GM12878 (cell line): ENCODE measurements at regions not wholly inside any gene's neighbourhood (a gene's known extent, or its start where the extent isn't known, plus 50 kb on each side); places are given as distances from the start of the nearest gene placed in this dataset.

Experiments used
- ATAC-seq: fragments of 200-7000 bp; cut with Tn5 transposase; 3 replicates; pipeline ENCODE4 v1.9.1; 2020; ENCODE audit warnings: mild to moderate bottlenecking, moderate library complexity
- BruUV-seq: library from RNA; stranded (reverse); fragments of 400-500 nt; replicated peaks from 2 replicates; lab custom pipeline; 2021; lab: Mats Ljungman, UMichigan
- CTCF ChIA-PET: fragments of 300-600 bp; sonication (Branson Sonifier 250); formaldehyde crosslinking; extraction: SDS; loops from one replicate; lab custom pipeline; 2021; ENCODE audit warnings: inconsistent platforms; lab: Yijun Ruan, JAX
- POLR2A ChIA-PET: fragments of 350-600 bp; formaldehyde crosslinking; extraction: SDS; loops from one replicate; lab custom pipeline; 2021; ENCODE audit warnings: inconsistent platforms; lab: Charles Lee
- RAD21 ChIA-PET: fragments of 300-600 bp; sonication (Branson Sonifier 250); formaldehyde crosslinking; loops from one replicate; lab custom pipeline; 2023; ENCODE audit warnings: antibody characterized with exemption; ENCODE audit not compliant: unreplicated experiment; lab: Charles Lee
- SMC1A ChIA-PET: fragments of 300-600 bp; sonication (Branson Sonifier 250); formaldehyde crosslinking; loops from one replicate; lab custom pipeline; 2023; ENCODE audit not compliant: unreplicated experiment, uncharacterized antibody; lab: Charles Lee
- DNase-seq: peaks from one replicate; pipeline ENCODE4 v3.0.0-alpha.2; 2011; ENCODE audit warnings: low read depth, low spot score
- FAIRE-seq: peaks from 3 replicates; lab custom pipeline; 2011; peaks lifted over from hg19 to GRCh38; lab: Jason Lieb, UNC
- H2AFZ ChIP-seq: 2 replicates; pipeline ENCODE4 v1.6.0; 2011; ENCODE audit warnings: low read depth, low read length, control low read depth; ENCODE audit not compliant: control insufficient read depth
- H3K27ac ChIP-seq: 2 replicates; pipeline ENCODE4 v1.5.1; 2011; ENCODE audit warnings: control low read depth; ENCODE audit not compliant: control insufficient read depth, insufficient read depth
- H3K27me3 ChIP-seq, 2 experiments: replicated peaks in 1 of 2; 2 replicates each; pipeline versions ENCODE4 v1.6.0 to v1.6.1; 2011; ENCODE audit warnings: low read length in 1 of 2; ENCODE audit not compliant: control insufficient read depth in 2 of 2, insufficient read depth in 2 of 2
- H3K36me3 ChIP-seq, 2 experiments: 2 replicates each; pipeline ENCODE4 v1.5.1; 2011; ENCODE audit warnings: low read length in 1 of 2; ENCODE audit not compliant: control insufficient read depth in 2 of 2, insufficient read depth in 2 of 2
- H3K4me1 ChIP-seq: 2 replicates; pipeline ENCODE4 v1.6.1; 2011; ENCODE audit warnings: mild to moderate bottlenecking, low read length, moderate library complexity, mixed read lengths; ENCODE audit not compliant: control insufficient read depth, insufficient read depth
- H3K4me2 ChIP-seq: 2 replicates; pipeline ENCODE4 v1.6.0; 2011; ENCODE audit warnings: control low read depth; ENCODE audit not compliant: control insufficient read depth, insufficient read depth
- H3K4me3 ChIP-seq: fragments of 200-600 bp; sonication (generic); 2 replicates; pipeline ENCODE4 v1.5.1; 2016
- H3K79me2 ChIP-seq: 2 replicates; pipeline ENCODE4 v1.6.0; 2011; ENCODE audit warnings: low read length; ENCODE audit not compliant: control insufficient read depth, insufficient read depth
- H3K9ac ChIP-seq: 2 replicates; pipeline ENCODE4 v1.8.0; 2011; ENCODE audit warnings: low read length, control low read depth, mixed read lengths; ENCODE audit not compliant: control insufficient read depth, insufficient read depth
- H3K9me3 ChIP-seq: replicated peaks from 3 replicates; pipeline ENCODE4 v1.5.1; 2011; ENCODE audit warnings: mild to moderate bottlenecking, low read length; ENCODE audit not compliant: control insufficient read depth, insufficient read depth
- H4K20me1 ChIP-seq: 2 replicates; pipeline ENCODE4 v1.6.0; 2011; ENCODE audit not compliant: control insufficient read depth, insufficient read depth
- E2F4 ChIP-seq: IDR thresholded peaks from 2 replicates; pipeline ENCODE4 v1.6.1; 2012; ENCODE audit warnings: low read depth, low read length, improper control_type of control experiment
- HDAC6 ChIP-seq: fragments of 200-600 bp; sonication (generic); IDR thresholded peaks from one replicate; pipeline ENCODE4 v1.8.0; 2017; ENCODE audit warnings: antibody characterized with exemption; ENCODE audit not compliant: unreplicated experiment
- KDM1A ChIP-seq: fragments of 200-600 bp; sonication (generic); IDR thresholded peaks from 2 replicates; pipeline ENCODE4 v1.6.1; 2016; ENCODE audit warnings: borderline replicate concordance
- NBN ChIP-seq: fragments of 450-650 bp; IDR thresholded peaks from 2 replicates; pipeline ENCODE4 v1.6.1; 2016
- NKRF ChIP-seq: fragments of 450-650 bp; conservative IDR thresholded peaks from 2 replicates; pipeline ENCODE4 v1.6.1; 2017; ENCODE audit warnings: mild to moderate bottlenecking, moderate library complexity
- SMAD5 ChIP-seq: IDR thresholded peaks from 2 replicates; pipeline ENCODE4 v1.6.1; 2016; ENCODE audit warnings: antibody characterized with exemption, low read depth
- SP1 ChIP-seq: IDR thresholded peaks from one replicate; pipeline ENCODE4 v1.6.1; 2011; ENCODE audit warnings: low read depth, low read length
- SUPT20H ChIP-seq: IDR thresholded peaks from 2 replicates; pipeline ENCODE4 v1.6.1; 2011; ENCODE audit warnings: low read depth, mild to moderate bottlenecking, low read length, moderate library complexity, borderline replicate concordance; ENCODE audit not compliant: control insufficient read depth
- SUZ12 ChIP-seq: fragments of 200-600 bp; sonication (generic); IDR thresholded peaks from one replicate; pipeline ENCODE4 v1.6.1; 2018; ENCODE audit warnings: antibody characterized with exemption, mild to moderate bottlenecking; ENCODE audit not compliant: unreplicated experiment
- TARDBP ChIP-seq: IDR thresholded peaks from 2 replicates; pipeline ENCODE4 v1.6.1; 2016; ENCODE audit warnings: borderline replicate concordance
- WGBS: methylation state at CpG from one replicate; pipeline ENCODE4 v1.1.6; 2016; ENCODE audit warnings: low lambda C conversion rate; ENCODE audit not compliant: insufficient replicate concordance, insufficient coverage; ENCODE audit errors: missing lambda C conversion rate; 5-methylcytosine and 5-hydroxymethylcytosine counted together
- in situ Hi-C: fragments of 300-500 bp; cut with MboI; formaldehyde crosslinking; loops from 9 replicates; pipeline ENCODE4 v1.14.3; 2018; ENCODE audit warnings: mixed read lengths
- intact Hi-C: fragments of 100-400 bp; cut with micrococcal nuclease; formaldehyde crosslinking; loops from one replicate; pipeline ENCODE4 v1.14.2; 2022; ENCODE audit not compliant: unreplicated experiment
- TF ChIP-seq, protein P1 (sequence below): IDR thresholded peaks from 2 replicates; pipeline ENCODE4 v1.6.1; 2012; ENCODE audit warnings: low read depth, low read length, improper control_type of control experiment
- TF ChIP-seq, protein P2 (sequence below): fragments of 150-350 bp; IDR thresholded peaks from 2 replicates; pipeline ENCODE4 v1.6.1; 2016; ENCODE audit warnings: low read depth, low read length

DNA sequence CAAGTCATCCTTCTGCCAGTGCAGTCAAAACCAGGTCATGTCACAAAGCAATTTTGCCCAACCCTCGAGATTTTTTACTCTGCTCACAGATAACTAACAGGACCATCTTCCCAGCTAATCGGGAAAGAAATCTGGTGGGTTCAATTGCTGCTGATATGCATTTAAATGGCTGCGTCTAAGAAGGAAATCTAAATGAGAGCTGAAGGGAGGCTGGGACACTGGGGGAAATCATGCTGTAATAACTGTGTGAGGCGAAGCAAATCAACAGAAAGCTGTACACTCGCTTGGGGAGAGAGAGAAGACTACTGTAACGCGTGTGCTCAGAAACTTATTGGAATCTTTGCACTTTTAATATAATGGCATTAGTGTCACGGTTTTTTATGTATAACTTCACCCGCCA, 535.0 kb downstream of the CDK5RAP2 start:
- 12% methylated on average over 9 of the region's 9 CpGs for WGBS
- TF ChIP-seq TARDBP: no peak
- no peak for TF ChIP-seq SMAD5
- ChIA-PET POLR2A (no interaction called here), SMC1A (no interaction called here), CTCF (no interaction called here), RAD21 (no interaction called here)
- FAIRE-seq (no peak), ATAC-seq (no peak), DNase-seq (no peak)
- H2AFZ ChIP-seq: no peak overlapping the region
- intact Hi-C loops: no loop called here
- H3K4me2 ChIP-seq: no peak overlapping the region
- no peaks in the 10 kb centered on the region for H3K27me3 ChIP-seq
- no peak overlapping the region for H3K9ac ChIP-seq
- no peaks in the 10 kb centered on the region for H3K79me2 ChIP-seq
- in situ Hi-C loops: no loop called here
- no peak overlapping the region for H3K4me3 ChIP-seq
- no peaks in the 10 kb centered on the region for H3K9me3 ChIP-seq
- H3K4me1 ChIP-seq: no peaks in the 10 kb centered on the region
- no peak overlapping the region for H3K27ac ChIP-seq
- no TSS peak for BruUV-seq
- no peaks in the 10 kb centered on the region for H3K36me3 ChIP-seq
- no peaks in the 10 kb centered on the region for H4K20me1 ChIP-seq

GRCh38 chr9:120043448-120043847, 536.5 kb downstream of the CDK5RAP2 start:
- DNase-seq (no peak), FAIRE-seq (no peak), ATAC-seq (no peak)
- Histone ChIP-seq H3K9me3 (no peaks in the 10 kb centered on the region), H3K79me2 (no peaks in the 10 kb centered on the region), H2AFZ (no peak overlapping the region), H3K4me1 (no peaks in the 10 kb centered on the region), H3K4me3 (no peak overlapping the region), H4K20me1 (no peaks in the 10 kb centered on the region), H3K27me3 (no peaks in the 10 kb centered on the region), H3K36me3 (no peaks in the 10 kb centered on the region), H3K9ac (no peak overlapping the region), H3K4me2 (no peak overlapping the region), H3K27ac (no peak overlapping the region)
- 36% methylated on average over 7 of the region's 7 CpGs for WGBS
- BruUV-seq: no TSS peak
- in situ Hi-C loops: no loop called here
- intact Hi-C loops: no loop called here
- ChIA-PET CTCF (no interaction called here), POLR2A (no interaction called here), RAD21 (no interaction called here), SMC1A (interaction anchor here (0.6 kb wide), 1 partner anchor 159 kb away, joined by 3 read pairs; no protein-coding TSS in a partner anchor)
- TF ChIP-seq, protein P1, sequence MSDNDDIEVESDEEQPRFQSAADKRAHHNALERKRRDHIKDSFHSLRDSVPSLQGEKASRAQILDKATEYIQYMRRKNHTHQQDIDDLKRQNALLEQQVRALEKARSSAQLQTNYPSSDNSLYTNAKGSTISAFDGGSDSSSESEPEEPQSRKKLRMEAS: no peak
- TF ChIP-seq NBN (no peak), NKRF (no peak), KDM1A (no peak), SUPT20H (no peak), SUZ12 (no peak), E2F4 (no peak), HDAC6 (no peak), SP1 (no peak)
- TF ChIP-seq, protein P2, sequence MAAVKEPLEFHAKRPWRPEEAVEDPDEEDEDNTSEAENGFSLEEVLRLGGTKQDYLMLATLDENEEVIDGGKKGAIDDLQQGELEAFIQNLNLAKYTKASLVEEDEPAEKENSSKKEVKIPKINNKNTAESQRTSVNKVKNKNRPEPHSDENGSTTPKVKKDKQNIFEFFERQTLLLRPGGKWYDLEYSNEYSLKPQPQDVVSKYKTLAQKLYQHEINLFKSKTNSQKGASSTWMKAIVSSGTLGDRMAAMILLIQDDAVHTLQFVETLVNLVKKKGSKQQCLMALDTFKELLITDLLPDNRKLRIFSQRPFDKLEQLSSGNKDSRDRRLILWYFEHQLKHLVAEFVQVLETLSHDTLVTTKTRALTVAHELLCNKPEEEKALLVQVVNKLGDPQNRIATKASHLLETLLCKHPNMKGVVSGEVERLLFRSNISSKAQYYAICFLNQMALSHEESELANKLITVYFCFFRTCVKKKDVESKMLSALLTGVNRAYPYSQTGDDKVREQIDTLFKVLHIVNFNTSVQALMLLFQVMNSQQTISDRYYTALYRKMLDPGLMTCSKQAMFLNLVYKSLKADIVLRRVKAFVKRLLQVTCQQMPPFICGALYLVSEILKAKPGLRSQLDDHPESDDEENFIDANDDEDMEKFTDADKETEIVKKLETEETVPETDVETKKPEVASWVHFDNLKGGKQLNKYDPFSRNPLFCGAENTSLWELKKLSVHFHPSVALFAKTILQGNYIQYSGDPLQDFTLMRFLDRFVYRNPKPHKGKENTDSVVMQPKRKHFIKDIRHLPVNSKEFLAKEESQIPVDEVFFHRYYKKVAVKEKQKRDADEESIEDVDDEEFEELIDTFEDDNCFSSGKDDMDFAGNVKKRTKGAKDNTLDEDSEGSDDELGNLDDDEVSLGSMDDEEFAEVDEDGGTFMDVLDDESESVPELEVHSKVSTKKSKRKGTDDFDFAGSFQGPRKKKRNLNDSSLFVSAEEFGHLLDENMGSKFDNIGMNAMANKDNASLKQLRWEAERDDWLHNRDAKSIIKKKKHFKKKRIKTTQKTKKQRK: no peak
